Keratinocyte (primary cell): ENCODE measurements at regions not wholly inside any gene's neighbourhood (a gene's known extent, or its start where the extent isn't known, plus 50 kb on each side); places are given as distances from the start of the nearest gene placed in this dataset.
A peak's percentile ranks its signal among the peaks of the same experiment; 100 is the strongest.

Experiments used
- DNase-seq: peaks from one replicate; pipeline ENCODE4 v3.0.0-alpha.2; 2011; ENCODE audit warnings: low read depth, missing footprints, low spot score
- FAIRE-seq: peaks from 2 replicates; lab custom pipeline; 2011; peaks lifted over from hg19 to GRCh38; lab: Jason Lieb, UNC
- H2AFZ ChIP-seq: 2 replicates; pipeline ENCODE4 v1.6.0; 2012; ENCODE audit warnings: low read length, control low read depth, inconsistent platforms; ENCODE audit not compliant: control insufficient read depth
- H3K27ac ChIP-seq: 2 replicates; pipeline ENCODE4 v1.5.1; 2011; ENCODE audit warnings: low read length; ENCODE audit not compliant: control insufficient read depth, insufficient read depth
- H3K27me3 ChIP-seq: 3 replicates; pipeline ENCODE4 v1.6.0; 2011; ENCODE audit warnings: low read length; ENCODE audit not compliant: control insufficient read depth, insufficient read depth; ENCODE audit errors: extremely low read depth
- H3K36me3 ChIP-seq, 2 experiments: 2 replicates in 1 of 2; 3 replicates in 1 of 2; pipeline ENCODE4 v1.5.1; 2011; ENCODE audit warnings: low read length in 2 of 2, mild to moderate bottlenecking in 1 of 2; ENCODE audit not compliant: control insufficient read depth in 2 of 2, insufficient read depth in 2 of 2; ENCODE audit errors: extremely low read depth in 1 of 2
- H3K4me1 ChIP-seq: 3 replicates; pipeline ENCODE4 v1.5.1; 2011; ENCODE audit warnings: low read length; ENCODE audit not compliant: control insufficient read depth, insufficient read depth; ENCODE audit errors: extremely low read depth
- H3K4me2 ChIP-seq: 3 replicates; pipeline ENCODE4 v1.6.0; 2011; ENCODE audit warnings: low read depth, low read length; ENCODE audit not compliant: control insufficient read depth, insufficient read depth; ENCODE audit errors: extremely low read depth
- H3K4me3 ChIP-seq, 3 experiments: fragments of 200-600 bp in 1 of 3; sonication (generic) in 1 of 3; 2 replicates in 2 of 3; 3 replicates in 1 of 3; pipeline ENCODE4 v1.5.1; 2011 to 2016; ENCODE audit warnings: low read length in 3 of 3, mild to moderate bottlenecking in 3 of 3, control low read depth in 2 of 3, inconsistent platforms in 1 of 3, low read depth in 1 of 3, mixed read lengths in 1 of 3, mixed run types in 1 of 3, moderate library complexity in 1 of 3; ENCODE audit not compliant: control insufficient read depth in 2 of 3, insufficient read depth in 2 of 3; ENCODE audit errors: extremely low read depth in 1 of 3
- H3K79me2 ChIP-seq: 2 replicates; pipeline ENCODE4 v1.6.0; 2012; ENCODE audit warnings: low read length; ENCODE audit not compliant: control insufficient read depth, insufficient read depth
- H3K9ac ChIP-seq: 3 replicates; pipeline ENCODE4 v1.6.0; 2011; ENCODE audit warnings: low read length; ENCODE audit not compliant: control insufficient read depth, insufficient read depth; ENCODE audit errors: extremely low read depth
- H3K9me1 ChIP-seq: 3 replicates; pipeline ENCODE4 v1.6.0; 2011; ENCODE audit warnings: low read length; ENCODE audit not compliant: control insufficient read depth, insufficient read depth; ENCODE audit errors: extremely low read depth
- H3K9me3 ChIP-seq: 2 replicates; pipeline ENCODE4 v1.5.1; 2012; ENCODE audit warnings: low read depth, low read length; ENCODE audit not compliant: control insufficient read depth
- H4K20me1 ChIP-seq: 3 replicates; pipeline ENCODE4 v1.6.0; 2011; ENCODE audit warnings: low read length; ENCODE audit not compliant: control insufficient read depth, insufficient read depth; ENCODE audit errors: extremely low read depth
- EZH2 ChIP-seq: IDR thresholded peaks from one replicate; pipeline ENCODE4 v1.6.1; 2012; ENCODE audit warnings: inconsistent platforms, mild to moderate bottlenecking, low read length, moderate library complexity
- dilution Hi-C: fragments of 300-500 bp; cut with MboI; formaldehyde crosslinking; loops from one replicate; pipeline ENCODE4 v1.7.0; 2020; ENCODE audit warnings: low sequenced_read_pairs; ENCODE audit not compliant: extremely low pct_ligation_motif_present
- TF ChIP-seq, protein P1 (sequence below), 3 experiments: IDR thresholded peaks in 1 of 3; conservative IDR thresholded peaks in 1 of 3; optimal IDR thresholded peaks in 1 of 3; 2 replicates in 2 of 3; 3 replicates in 1 of 3; pipeline versions ENCODE3 to v1.5.1; 2011; ENCODE audit warnings: low read length in 3 of 3, mild to moderate bottlenecking in 3 of 3, moderate library complexity in 2 of 3, control low read depth in 1 of 3, inconsistent platforms in 1 of 3; ENCODE audit not compliant: insufficient read depth in 2 of 3; ENCODE audit errors: extremely low read depth in 1 of 3

DNA sequence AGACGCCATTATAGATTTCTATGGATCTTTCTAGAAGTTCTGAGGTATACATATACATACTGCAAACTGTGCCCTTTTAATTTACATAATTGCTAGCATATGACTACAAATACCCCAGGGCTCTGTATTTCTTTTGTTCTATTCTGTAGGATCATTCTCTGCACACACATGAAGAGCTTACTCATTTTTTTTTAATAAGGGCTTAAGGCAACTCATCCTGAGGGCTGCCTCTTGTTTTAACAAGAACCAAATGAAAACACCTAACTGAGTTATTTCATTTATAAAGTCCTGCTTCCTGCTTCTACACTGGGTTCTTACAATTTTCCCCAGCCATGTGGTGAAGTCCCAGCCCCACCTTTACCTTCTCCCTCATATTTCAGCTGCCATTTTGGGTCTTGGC is 390.5 kb downstream of the IRS1 start:
- Histone ChIP-seq H3K9me3 (peaks cover 4% of the 10 kb centered on the region), H3K27me3 (no peaks in the 10 kb centered on the region), H3K4me3 (no peak overlapping the region), H4K20me1 (no peaks in the 10 kb centered on the region), H3K4me2 (no peak overlapping the region), H3K79me2 (no peaks in the 10 kb centered on the region), H2AFZ (peak overlapping the region; percentile 64), H3K9ac (no peak overlapping the region), H3K9me1 (no peaks in the 10 kb centered on the region), H3K4me1 (peaks cover 16% of the 10 kb centered on the region), H3K27ac (no peak overlapping the region), H3K36me3 (no peaks in the 10 kb centered on the region)
- dilution Hi-C loops: no loop called here
- no peak for TF ChIP-seq EZH2
- TF ChIP-seq, protein P1, sequence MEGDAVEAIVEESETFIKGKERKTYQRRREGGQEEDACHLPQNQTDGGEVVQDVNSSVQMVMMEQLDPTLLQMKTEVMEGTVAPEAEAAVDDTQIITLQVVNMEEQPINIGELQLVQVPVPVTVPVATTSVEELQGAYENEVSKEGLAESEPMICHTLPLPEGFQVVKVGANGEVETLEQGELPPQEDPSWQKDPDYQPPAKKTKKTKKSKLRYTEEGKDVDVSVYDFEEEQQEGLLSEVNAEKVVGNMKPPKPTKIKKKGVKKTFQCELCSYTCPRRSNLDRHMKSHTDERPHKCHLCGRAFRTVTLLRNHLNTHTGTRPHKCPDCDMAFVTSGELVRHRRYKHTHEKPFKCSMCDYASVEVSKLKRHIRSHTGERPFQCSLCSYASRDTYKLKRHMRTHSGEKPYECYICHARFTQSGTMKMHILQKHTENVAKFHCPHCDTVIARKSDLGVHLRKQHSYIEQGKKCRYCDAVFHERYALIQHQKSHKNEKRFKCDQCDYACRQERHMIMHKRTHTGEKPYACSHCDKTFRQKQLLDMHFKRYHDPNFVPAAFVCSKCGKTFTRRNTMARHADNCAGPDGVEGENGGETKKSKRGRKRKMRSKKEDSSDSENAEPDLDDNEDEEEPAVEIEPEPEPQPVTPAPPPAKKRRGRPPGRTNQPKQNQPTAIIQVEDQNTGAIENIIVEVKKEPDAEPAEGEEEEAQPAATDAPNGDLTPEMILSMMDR (optimal IDR thresholded peaks at IDR 0.05 in 1 of 3, IDR thresholded peaks at IDR 0.05 in 1 of 3, conservative IDR thresholded peaks at IDR 0.05 in 1 of 3; ENCODE audit: extremely low read depth in 1 of 3, insufficient read depth in 2 of 3, low read length in 3 of 3): no peak
- FAIRE-seq: no peak
- no peak for DNase-seq

DNA sequence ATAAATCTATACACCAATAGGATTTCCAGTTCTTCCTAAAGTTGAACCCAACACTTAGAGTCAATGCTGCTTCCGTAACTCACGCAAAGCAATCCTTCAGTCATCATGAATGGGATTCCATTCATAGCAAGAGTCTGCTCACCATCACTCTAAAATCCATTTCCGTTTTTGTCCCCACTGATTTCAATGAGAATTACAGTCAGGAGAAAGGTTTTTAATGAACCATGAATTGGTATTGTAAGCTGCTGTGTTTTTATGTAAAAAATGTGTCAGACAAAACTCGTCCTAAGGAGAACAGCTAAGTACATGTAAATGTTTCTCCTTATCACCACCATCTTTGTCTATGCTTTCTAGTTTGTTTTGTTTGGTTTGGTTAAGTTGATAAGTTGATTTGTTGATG is 391.5 kb downstream of the IRS1 start:
- DNase-seq (no peak), FAIRE-seq (no peak)
- peaks cover 4% of the 10 kb centered on the region for H3K9me3 ChIP-seq
- H3K79me2 ChIP-seq: no peaks in the 10 kb centered on the region
- no peak for TF ChIP-seq EZH2
- TF ChIP-seq, protein P1 (optimal IDR thresholded peaks at IDR 0.05 in 1 of 3, IDR thresholded peaks at IDR 0.05 in 1 of 3, conservative IDR thresholded peaks at IDR 0.05 in 1 of 3; ENCODE audit: extremely low read depth in 1 of 3, insufficient read depth in 2 of 3, low read length in 3 of 3): no peak
- H2AFZ ChIP-seq: no peak overlapping the region
- H3K4me2 ChIP-seq: no peak overlapping the region
- H4K20me1 ChIP-seq: no peaks in the 10 kb centered on the region
- no peaks in the 10 kb centered on the region for H3K27me3 ChIP-seq
- peaks cover 16% of the 10 kb centered on the region for H3K4me1 ChIP-seq
- no peaks in the 10 kb centered on the region for H3K9me1 ChIP-seq
- no peak overlapping the region for H3K9ac ChIP-seq
- H3K27ac ChIP-seq: no peak overlapping the region
- H3K36me3 ChIP-seq: no peaks in the 10 kb centered on the region
- no peak overlapping the region for H3K4me3 ChIP-seq
- dilution Hi-C loops: no loop called here
